WERI-Rb-1 (cell line): ENCODE measurements at regions not wholly inside any gene's neighbourhood (a gene's known extent, or its start where the extent isn't known, plus 50 kb on each side); places are given as distances from the start of the nearest gene placed in this dataset.

Experiments used
- DNase-seq: peaks from one replicate; pipeline ENCODE4 v3.0.0-alpha.2; 2020
- H3K27ac ChIP-seq: fragments of 250-450 bp; sonication (Bioruptor Pico); 2 replicates; pipeline ENCODE4 v1.5.1; 2020; ENCODE audit warnings: mild to moderate bottlenecking, moderate library complexity
- H3K27me3 ChIP-seq: fragments of 250-450 bp; sonication (Bioruptor Pico); 2 replicates; pipeline ENCODE4 v1.5.1; 2021; ENCODE audit warnings: mild to moderate bottlenecking, low read depth, moderate library complexity; ENCODE audit not compliant: insufficient read depth, severe bottlenecking
- H3K36me3 ChIP-seq: fragments of 250-450 bp; sonication (Bioruptor Pico); 2 replicates; pipeline ENCODE4 v1.5.1; 2020; ENCODE audit warnings: mild to moderate bottlenecking, moderate library complexity
- H3K4me3 ChIP-seq: 2 replicates; pipeline ENCODE4 v1.5.1; 2011; ENCODE audit warnings: low read depth, mild to moderate bottlenecking, control low read depth, low read length
- H3K9me3 ChIP-seq: fragments of 250-450 bp; sonication (Bioruptor Pico); 2 replicates; pipeline ENCODE4 v1.5.1; 2021; ENCODE audit warnings: mild to moderate bottlenecking, moderate library complexity; ENCODE audit not compliant: severe bottlenecking
- CTCF ChIP-seq: IDR thresholded peaks from 2 replicates; pipeline ENCODE4 v1.5.1; 2011; ENCODE audit warnings: low read depth, mild to moderate bottlenecking, control low read depth, inconsistent platforms, low read length

GRCh38 chr12:46556819-46557524, 184.4 kb upstream of the SLC38A2 start:
- TF ChIP-seq CTCF: no peak
- Histone ChIP-seq H3K27me3 (no peaks in the 10 kb centered on the region), H3K36me3 (no peaks in the 10 kb centered on the region), H3K4me3 (no peak overlapping the region), H3K27ac (no peak overlapping the region), H3K9me3 (no peaks in the 10 kb centered on the region)
- no peak for DNase-seq

GRCh38 chr12:46556105-46556559, 183.6 kb upstream of the SLC38A2 start:
- no peaks in the 10 kb centered on the region for H3K36me3 ChIP-seq
- no peak overlapping the region for H3K27ac ChIP-seq
- DNase-seq: no peak
- H3K4me3 ChIP-seq: no peak overlapping the region
- no peaks in the 10 kb centered on the region for H3K9me3 ChIP-seq
- no peak for TF ChIP-seq CTCF
- no peaks in the 10 kb centered on the region for H3K27me3 ChIP-seq

- no peak for TF ChIP-seq CTCF
- H3K4me3 ChIP-seq: no peak overlapping the region
Measured at GRCh38 chr12:46555406-46555852, 182.9 kb upstream of the SLC38A2 start.

GRCh38 chr12:46554460-46554859, 181.9 kb upstream of the SLC38A2 start:
- TF ChIP-seq CTCF: no peak
- DNase-seq: no peak
- H3K36me3 ChIP-seq: no peaks in the 10 kb centered on the region
- no peaks in the 10 kb centered on the region for H3K27me3 ChIP-seq
- H3K9me3 ChIP-seq: no peaks in the 10 kb centered on the region
- no peak overlapping the region for H3K27ac ChIP-seq
- no peak overlapping the region for H3K4me3 ChIP-seq

More at GRCh38 chr12:46555406-46555852, 182.9 kb upstream of the SLC38A2 start:
- Histone ChIP-seq H3K9me3 (no peaks in the 10 kb centered on the region), H3K36me3 (no peaks in the 10 kb centered on the region), H3K27me3 (no peaks in the 10 kb centered on the region), H3K27ac (no peak overlapping the region)
- DNase-seq: no peak

GRCh38 chr12:46553911-46554310, 181.3 kb upstream of the SLC38A2 start:
- no peaks in the 10 kb centered on the region for H3K9me3 ChIP-seq
- H3K4me3 ChIP-seq: no peak overlapping the region
- no peak for DNase-seq
- H3K36me3 ChIP-seq: no peaks in the 10 kb centered on the region
- TF ChIP-seq CTCF: no peak
- no peaks in the 10 kb centered on the region for H3K27me3 ChIP-seq
- H3K27ac ChIP-seq: no peak overlapping the region

- Histone ChIP-seq H3K9me3 (no peaks in the 10 kb centered on the region), H3K36me3 (no peaks in the 10 kb centered on the region), H3K4me3 (no peak overlapping the region), H3K27ac (no peak overlapping the region), H3K27me3 (no peaks in the 10 kb centered on the region)
- TF ChIP-seq CTCF: no peak
- no peak for DNase-seq
Measured at GRCh38 chr12:46553266-46553665, 180.7 kb upstream of the SLC38A2 start.
